Endothelial cell of umbilical vein (primary cell): ENCODE measurements at regions not wholly inside any gene's neighbourhood (a gene's known extent, or its start where the extent isn't known, plus 50 kb on each side); places are given as distances from the start of the nearest gene placed in this dataset.

Experiments
- BruUV-seq: library from RNA; stranded (reverse); fragments of 400-500 nt; replicated peaks from 2 replicates; lab custom pipeline; 2021; lab: Mats Ljungman, UMichigan
- CTCF ChIA-PET: fragments of 300-600, 350-600 bp; sonication (Branson Sonifier 250); formaldehyde crosslinking; loops from one replicate; lab custom pipeline; 2021; ENCODE audit warnings: antibody characterized with exemption, inconsistent platforms; lab: Charles Lee
- POLR2A ChIA-PET: fragments of 300-600, 350-600 bp; sonication (Branson Sonifier 250); formaldehyde crosslinking; loops from one replicate; lab custom pipeline; 2021; ENCODE audit warnings: antibody characterized with exemption, inconsistent platforms; lab: Charles Lee
- DNase-seq: peaks from one replicate; pipeline ENCODE4 v3.0.0-alpha.2; 2011; ENCODE audit warnings: low read depth, low spot score
- FAIRE-seq: peaks from 2 replicates; lab custom pipeline; 2011; peaks lifted over from hg19 to GRCh38; lab: Jason Lieb, UNC
- H2AFZ ChIP-seq: 2 replicates; pipeline ENCODE4 v1.6.0; 2012; ENCODE audit warnings: low read depth, low read length, control low read depth, inconsistent platforms
- H3K27ac ChIP-seq: 2 replicates; pipeline ENCODE4 v1.5.1; 2011; ENCODE audit warnings: low read depth, mild to moderate bottlenecking, control low read depth, low read length, moderate library complexity; ENCODE audit not compliant: insufficient read depth
- H3K27me3 ChIP-seq, 2 experiments: 2 replicates each; pipeline versions ENCODE4 v1.6.0 to v1.6.1; 2011; ENCODE audit warnings: low read length in 2 of 2, mixed read lengths in 1 of 2; ENCODE audit not compliant: control insufficient read depth in 2 of 2, insufficient read depth in 2 of 2
- H3K36me3 ChIP-seq, 2 experiments: 2 replicates in 1 of 2; 3 replicates in 1 of 2; pipeline ENCODE4 v1.5.1; 2011; ENCODE audit warnings: low read length in 2 of 2, mild to moderate bottlenecking in 1 of 2, moderate library complexity in 1 of 2; ENCODE audit not compliant: control insufficient read depth in 2 of 2, insufficient read depth in 2 of 2; ENCODE audit errors: extremely low read depth in 1 of 2
- H3K4me1 ChIP-seq: 3 replicates; pipeline ENCODE4 v1.5.1; 2011; ENCODE audit warnings: mild to moderate bottlenecking, low read length; ENCODE audit not compliant: control insufficient read depth, insufficient read depth; ENCODE audit errors: extremely low read depth
- H3K4me2 ChIP-seq: 2 replicates; pipeline ENCODE4 v1.6.1; 2011; ENCODE audit warnings: low read length, control low read depth, mixed read lengths; ENCODE audit not compliant: insufficient read depth
- H3K4me3 ChIP-seq, 3 experiments: fragments of 200-600 bp in 1 of 3; sonication (generic), shearing (Covaris generic) in 1 of 3; replicated peaks in 1 of 3; 2 replicates each; pipeline ENCODE4 v1.5.1; 2011 to 2016; ENCODE audit warnings: control low read depth in 3 of 3, low read length in 3 of 3, mild to moderate bottlenecking in 2 of 3, inconsistent platforms in 1 of 3, low read depth in 1 of 3, moderate library complexity in 1 of 3; ENCODE audit not compliant: insufficient read depth in 1 of 3
- H3K79me2 ChIP-seq: 2 replicates; pipeline ENCODE4 v1.6.0; 2012; ENCODE audit warnings: low read length, inconsistent platforms; ENCODE audit not compliant: control insufficient read depth, insufficient read depth
- H3K9ac ChIP-seq: replicated peaks from 2 replicates; pipeline ENCODE3; 2011; ENCODE audit warnings: low read length, control low read depth; ENCODE audit not compliant: insufficient read depth; ENCODE audit errors: extremely low read depth
- H3K9me1 ChIP-seq: replicated peaks from 3 replicates; pipeline ENCODE4 v1.6.0; 2011; ENCODE audit warnings: mild to moderate bottlenecking, low read length; ENCODE audit not compliant: control insufficient read depth, insufficient read depth; ENCODE audit errors: extremely low read depth
- H3K9me3 ChIP-seq: replicated peaks from 2 replicates; pipeline ENCODE4 v1.5.1; 2012; ENCODE audit warnings: low read length, inconsistent platforms; ENCODE audit not compliant: control insufficient read depth, insufficient read depth
- H4K20me1 ChIP-seq: replicated peaks from 2 replicates; pipeline ENCODE3; 2011; ENCODE audit warnings: mild to moderate bottlenecking, low read length; ENCODE audit not compliant: control insufficient read depth, insufficient read depth; ENCODE audit errors: extremely low read depth
- EZH2 ChIP-seq: IDR thresholded peaks from 2 replicates; pipeline ENCODE4 v1.6.1; 2012; ENCODE audit warnings: borderline replicate concordance, low read depth, mild to moderate bottlenecking, moderate library complexity, low read length, inconsistent platforms; ENCODE audit not compliant: severe bottlenecking
- FOS ChIP-seq: IDR thresholded peaks from 2 replicates; pipeline ENCODE4 v1.6.1; 2011; ENCODE audit warnings: mild to moderate bottlenecking, low read length, moderate library complexity, borderline replicate concordance; ENCODE audit not compliant: insufficient read depth
- GATA2 ChIP-seq: IDR thresholded peaks from 2 replicates; pipeline ENCODE4 v1.7.0; 2011; ENCODE audit warnings: low read depth, mild to moderate bottlenecking, moderate library complexity, mixed read lengths, low read length; ENCODE audit not compliant: insufficient read length, insufficient read depth
- JUN ChIP-seq: IDR thresholded peaks from 2 replicates; pipeline ENCODE4 v1.6.1; 2011; ENCODE audit warnings: borderline replicate concordance, low read depth; ENCODE audit not compliant: insufficient read length, insufficient read depth
- MYC ChIP-seq: IDR thresholded peaks from one replicate; pipeline ENCODE4 v1.6.1; 2011; ENCODE audit warnings: mild to moderate bottlenecking, low read depth, low read length
- POLR2A ChIP-seq: IDR thresholded peaks from 2 replicates; pipeline ENCODE4 v1.6.1; 2012; ENCODE audit warnings: low read depth, mild to moderate bottlenecking, control low read depth, low read length
- POLR2AphosphoS5 ChIP-seq: IDR thresholded peaks from 2 replicates; pipeline ENCODE4 v1.6.1; 2012; ENCODE audit warnings: low read depth, mild to moderate bottlenecking, control low read depth, low read length, moderate library complexity; ENCODE audit not compliant: insufficient read depth
- dilution Hi-C: fragments of 300-500 bp; cut with MboI; formaldehyde crosslinking; loops from one replicate; pipeline ENCODE4 v1.15.0; 2019; ENCODE audit warnings: low sequenced_read_pairs; ENCODE audit not compliant: extremely low pct_ligation_motif_present
- intact Hi-C: fragments of 100-400 bp; cut with micrococcal nuclease; formaldehyde crosslinking; loops from one replicate; pipeline ENCODE4 v1.10.0; 2022
- TF ChIP-seq, protein P1 (sequence below), 2 donors: IDR thresholded peaks; 1 replicate in 1 of 2; 2 replicates in 1 of 2; pipeline ENCODE4 v1.5.1; 2011; ENCODE audit warnings: low read length in 2 of 2, mild to moderate bottlenecking in 2 of 2, moderate library complexity in 2 of 2, control low read depth in 1 of 2, inconsistent platforms in 1 of 2, low read depth in 1 of 2; ENCODE audit not compliant: insufficient read depth in 1 of 2; ENCODE audit errors: extremely low read depth in 1 of 2
- TF ChIP-seq, protein P2 (sequence below): IDR thresholded peaks from 2 replicates; pipeline ENCODE4 v1.6.1; 2011; ENCODE audit not compliant: insufficient read depth, insufficient read length

DNA sequence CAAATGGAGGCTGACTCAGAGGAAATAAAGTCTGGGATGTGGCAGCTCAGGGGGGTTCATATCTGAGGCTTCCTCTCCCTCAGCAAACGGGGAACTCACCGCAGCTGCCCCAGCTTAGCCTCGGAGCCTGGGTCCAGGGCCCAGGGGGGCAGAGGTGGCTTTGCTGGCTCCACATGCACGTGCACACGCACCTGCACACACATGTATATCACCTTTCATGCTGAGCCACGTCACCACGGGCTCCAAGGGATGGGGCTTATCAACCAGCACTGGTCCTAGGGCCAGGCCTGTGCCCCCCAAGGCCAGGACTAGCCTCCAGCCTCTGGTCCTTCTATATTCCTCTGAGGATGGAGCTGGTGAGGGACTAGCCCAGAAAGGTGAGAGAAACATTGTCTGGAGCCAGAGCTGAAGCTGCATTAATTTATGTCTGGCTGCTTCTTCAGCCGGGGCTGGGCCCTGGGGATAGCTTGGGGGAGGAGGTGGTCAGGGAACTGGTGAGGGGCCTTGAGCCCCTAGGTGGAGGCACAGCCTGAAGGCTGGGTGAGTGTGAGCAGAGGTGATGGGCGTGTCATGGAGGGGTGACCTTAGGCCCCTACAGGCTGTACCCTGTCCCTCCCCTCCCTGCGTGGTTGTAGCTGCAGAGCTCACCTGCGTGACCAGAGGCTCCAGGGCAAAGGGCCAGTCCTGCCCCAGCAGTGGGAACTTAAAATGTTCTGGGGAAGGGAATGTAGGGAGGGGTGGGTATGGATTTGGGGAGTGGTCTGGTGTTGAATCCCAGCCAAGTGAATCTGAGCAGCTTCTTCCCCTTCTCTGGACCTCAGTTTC is 520.8 kb downstream of the PTPRU start:
- H3K4me3 ChIP-seq, result no peak overlapping the region
- POLR2A ChIA-PET, result no interaction called here
- H3K9me1 ChIP-seq, result no peaks in the 10 kb centered on the region
- H3K4me1 ChIP-seq, result no peaks in the 10 kb centered on the region
- TF ChIP-seq POLR2AphosphoS5, result no peak
- no peak for TF ChIP-seq MYC
- no peak for TF ChIP-seq POLR2A
- TF ChIP-seq FOS, result no peak
- TF ChIP-seq EZH2, result no peak
- TF ChIP-seq, protein P1, sequence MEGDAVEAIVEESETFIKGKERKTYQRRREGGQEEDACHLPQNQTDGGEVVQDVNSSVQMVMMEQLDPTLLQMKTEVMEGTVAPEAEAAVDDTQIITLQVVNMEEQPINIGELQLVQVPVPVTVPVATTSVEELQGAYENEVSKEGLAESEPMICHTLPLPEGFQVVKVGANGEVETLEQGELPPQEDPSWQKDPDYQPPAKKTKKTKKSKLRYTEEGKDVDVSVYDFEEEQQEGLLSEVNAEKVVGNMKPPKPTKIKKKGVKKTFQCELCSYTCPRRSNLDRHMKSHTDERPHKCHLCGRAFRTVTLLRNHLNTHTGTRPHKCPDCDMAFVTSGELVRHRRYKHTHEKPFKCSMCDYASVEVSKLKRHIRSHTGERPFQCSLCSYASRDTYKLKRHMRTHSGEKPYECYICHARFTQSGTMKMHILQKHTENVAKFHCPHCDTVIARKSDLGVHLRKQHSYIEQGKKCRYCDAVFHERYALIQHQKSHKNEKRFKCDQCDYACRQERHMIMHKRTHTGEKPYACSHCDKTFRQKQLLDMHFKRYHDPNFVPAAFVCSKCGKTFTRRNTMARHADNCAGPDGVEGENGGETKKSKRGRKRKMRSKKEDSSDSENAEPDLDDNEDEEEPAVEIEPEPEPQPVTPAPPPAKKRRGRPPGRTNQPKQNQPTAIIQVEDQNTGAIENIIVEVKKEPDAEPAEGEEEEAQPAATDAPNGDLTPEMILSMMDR (IDR thresholded peaks at IDR 0.05; ENCODE audit: extremely low read depth in 1 of 2, insufficient read depth in 1 of 2, low read depth in 1 of 2, low read length in 2 of 2), result no peak
- TF ChIP-seq, protein P2, sequence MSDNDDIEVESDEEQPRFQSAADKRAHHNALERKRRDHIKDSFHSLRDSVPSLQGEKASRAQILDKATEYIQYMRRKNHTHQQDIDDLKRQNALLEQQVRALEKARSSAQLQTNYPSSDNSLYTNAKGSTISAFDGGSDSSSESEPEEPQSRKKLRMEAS, result no peak
- TF ChIP-seq GATA2, result no peak
- TF ChIP-seq JUN, result no peak
- no peaks in the 10 kb centered on the region for H3K27me3 ChIP-seq
- CTCF ChIA-PET, result interaction anchor here (1.1 kb wide), 1 partner anchor 36 kb away, joined by 6 read pairs; no protein-coding TSS in a partner anchor
- no peaks in the 10 kb centered on the region for H4K20me1 ChIP-seq
- no peak overlapping the region for H3K4me2 ChIP-seq
- DNase-seq (no peak), FAIRE-seq (no peak)
- intact Hi-C loops, result no loop called here
- H3K27ac ChIP-seq, result no peak overlapping the region
- BruUV-seq, result no TSS peak
- no peaks in the 10 kb centered on the region for H3K79me2 ChIP-seq
- H2AFZ ChIP-seq, result no peak overlapping the region
- dilution Hi-C loops, result no loop called here
- H3K36me3 ChIP-seq, result no peaks in the 10 kb centered on the region
- no peak overlapping the region for H3K9ac ChIP-seq
- no peaks in the 10 kb centered on the region for H3K9me3 ChIP-seq
